HG03460 (cell line): ENCODE measurements at regions not wholly inside any gene's neighbourhood (a gene's known extent, or its start where the extent isn't known, plus 50 kb on each side); places are given as distances from the start of the nearest gene placed in this dataset.
"Not testable (repeated sequence)": the region's sequence is repeated elsewhere in the genome, so short reads cannot be mapped to it uniquely, and the experiment has no call there.

Source experiments
- ATAC-seq: cut with Tn5 transposase; IDR thresholded peaks from one replicate; pipeline ENCODE4 v1.9.1; 2021; ENCODE audit not compliant: unreplicated experiment

GRCh38 chr7:76971201-76971600 lies 61.0 kb downstream of the SPDYE17 start:
- ATAC-seq = not testable (repeated sequence)

GRCh38 chr7:76969892-76970291 lies 62.3 kb downstream of the SPDYE17 start:
- not testable (repeated sequence) for ATAC-seq

- ATAC-seq = not testable (repeated sequence)
Observed at GRCh38 chr7:76965731-76966548, 66.2 kb downstream of the SPDYE17 start.

GRCh38 chr7:76964050-76964449 lies 68.1 kb downstream of the SPDYE17 start:
- ATAC-seq = not testable (repeated sequence)

GRCh38 chr7:76963061-76963460 lies 69.1 kb downstream of the SPDYE17 start:
- not testable (repeated sequence) for ATAC-seq

GRCh38 chr7:76960400-76960986 lies 71.7 kb downstream of the SPDYE17 start:
- ATAC-seq = peak; percentile 15

GRCh38 chr7:76959573-76960399 lies 72.4 kb downstream of the SPDYE17 start:
- ATAC-seq = peak; percentile 95

- ATAC-seq = not testable (repeated sequence)
Observed at GRCh38 chr7:76956531-76956930, 75.6 kb downstream of the SPDYE17 start.

- ATAC-seq = not testable (repeated sequence)
Observed at GRCh38 chr7:76955124-76955523, 77.0 kb downstream of the SPDYE17 start.

- ATAC-seq = peak; percentile 76
Observed at GRCh38 chr7:76944603-76945002, 87.6 kb downstream of the SPDYE17 start.

GRCh38 chr7:76941809-76942765 lies 90.1 kb downstream of the SPDYE17 start:
- ATAC-seq = peak; percentile 37

GRCh38 chr7:76937781-76938180 lies 94.4 kb downstream of the SPDYE17 start:
- not testable (repeated sequence) for ATAC-seq

GRCh38 chr7:76937330-76937729 lies 94.8 kb downstream of the SPDYE17 start:
- ATAC-seq = not testable (repeated sequence)

- not testable (repeated sequence) for ATAC-seq
Observed at GRCh38 chr7:76936346-76936745, 95.8 kb downstream of the SPDYE17 start.

GRCh38 chr7:76934711-76935110 lies 97.5 kb downstream of the SPDYE17 start:
- ATAC-seq = not testable (repeated sequence)

- peak; percentile 56 for ATAC-seq
Observed at GRCh38 chr7:76932957-76933356, 99.2 kb downstream of the SPDYE17 start.

- ATAC-seq = not testable (repeated sequence)
Observed at GRCh38 chr7:76931441-76931840, 100.7 kb downstream of the SPDYE17 start.

GRCh38 chr7:76930416-76930815 lies 101.7 kb downstream of the SPDYE17 start:
- not testable (repeated sequence) for ATAC-seq

GRCh38 chr7:76928751-76929150 lies 103.4 kb downstream of the SPDYE17 start:
- ATAC-seq = not testable (repeated sequence)

- peak; percentile 59 for ATAC-seq
Observed at GRCh38 chr7:76927741-76928393, 104.3 kb downstream of the SPDYE17 start.
